HG02571 (cell line): ENCODE measurements at regions not wholly inside any gene's neighbourhood (a gene's known extent, or its start where the extent isn't known, plus 50 kb on each side); places are given as distances from the start of the nearest gene placed in this dataset.
"Not testable (repeated sequence)": the region's sequence is repeated elsewhere in the genome, so short reads cannot be mapped to it uniquely, and the experiment has no call there.

Experiments
- ATAC-seq: cut with Tn5 transposase; IDR thresholded peaks from one replicate; pipeline ENCODE4 v1.9.1; 2021; ENCODE audit warnings: mild to moderate bottlenecking, moderate library complexity; ENCODE audit not compliant: unreplicated experiment

- not testable (repeated sequence) for ATAC-seq
These were observed 53.6 kb upstream of the EDA2R start for GRCh38 chrX:66692512-66692911.
